LHCN-M2 (cell line): ENCODE measurements at regions not wholly inside any gene's neighbourhood (a gene's known extent, or its start where the extent isn't known, plus 50 kb on each side); places are given as distances from the start of the nearest gene placed in this dataset.
"Not testable (repeated sequence)": the region's sequence is repeated elsewhere in the genome, so short reads cannot be mapped to it uniquely, and the experiment has no call there.

ENCODE experiments used
- DNase-seq: peaks from one replicate; pipeline ENCODE4 v3.0.0-alpha.2; 2012; ENCODE audit warnings: low read depth

DNA sequence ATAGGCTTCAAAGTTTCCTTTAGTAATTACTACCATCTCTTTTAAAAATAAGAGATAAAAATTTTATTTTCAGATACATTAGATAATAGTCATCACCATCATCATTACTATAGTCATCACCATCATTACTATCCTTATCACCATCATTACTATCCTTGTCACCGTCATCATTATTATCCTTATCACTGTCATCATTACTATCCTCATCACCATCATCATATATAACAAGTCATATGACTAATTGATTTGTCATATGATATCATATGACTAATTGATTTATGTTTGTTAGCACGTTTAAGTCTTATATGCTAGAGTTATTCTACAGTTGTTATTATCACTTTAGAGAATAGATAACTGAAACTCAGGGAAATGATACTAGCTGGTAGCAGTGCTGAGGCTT, 382.1 kb upstream of the CDH18 start:
- DNase-seq, result no peak

GRCh38 chr5:20369518-20369885, 381.5 kb upstream of the CDH18 start:
- DNase-seq, result no peak

- DNase-seq, result no peak
Observed at GRCh38 chr5:20368571-20369517, 380.8 kb upstream of the CDH18 start.

GRCh38 chr5:20367178-20367577, 379.2 kb upstream of the CDH18 start:
- no peak for DNase-seq

DNA sequence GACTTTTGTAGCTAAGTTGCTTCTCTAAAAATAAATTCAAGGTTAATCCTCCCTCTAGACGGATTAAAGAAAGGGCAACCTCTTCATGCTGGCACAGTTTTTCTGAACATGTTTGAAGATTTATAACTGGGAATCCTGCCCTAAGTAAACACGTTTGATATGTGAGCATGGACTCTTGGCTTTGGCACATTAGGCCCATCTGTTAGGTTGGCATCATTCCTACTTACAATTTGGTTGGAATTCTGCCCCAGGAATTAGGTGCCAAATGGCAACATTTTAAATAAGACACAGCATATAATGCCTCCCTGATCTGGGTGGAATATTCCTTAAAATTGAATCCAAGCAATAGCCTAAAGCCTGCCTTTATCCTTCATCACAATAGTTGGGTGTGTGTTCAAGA, 372.3 kb upstream of the CDH18 start:
- no peak for DNase-seq

DNA sequence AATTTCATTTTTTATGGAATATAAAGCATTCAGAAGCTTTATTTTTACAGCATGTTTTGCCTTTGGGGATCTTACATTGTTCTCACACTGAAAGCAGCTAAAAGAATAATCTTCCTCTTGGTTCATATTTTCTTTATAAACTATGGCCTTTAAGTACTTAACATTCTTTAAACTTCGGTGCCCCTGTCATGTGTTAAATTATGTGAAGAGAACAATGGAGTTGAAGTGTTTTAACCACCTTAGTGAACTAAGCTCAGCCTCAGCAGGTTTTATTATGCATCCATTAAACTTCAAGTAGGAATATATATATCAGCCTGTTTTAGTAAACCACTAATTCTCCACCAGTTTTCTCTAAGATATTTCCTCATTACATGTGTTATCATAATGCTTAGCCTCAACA, 371.4 kb upstream of the CDH18 start:
- DNase-seq, result no peak

DNA sequence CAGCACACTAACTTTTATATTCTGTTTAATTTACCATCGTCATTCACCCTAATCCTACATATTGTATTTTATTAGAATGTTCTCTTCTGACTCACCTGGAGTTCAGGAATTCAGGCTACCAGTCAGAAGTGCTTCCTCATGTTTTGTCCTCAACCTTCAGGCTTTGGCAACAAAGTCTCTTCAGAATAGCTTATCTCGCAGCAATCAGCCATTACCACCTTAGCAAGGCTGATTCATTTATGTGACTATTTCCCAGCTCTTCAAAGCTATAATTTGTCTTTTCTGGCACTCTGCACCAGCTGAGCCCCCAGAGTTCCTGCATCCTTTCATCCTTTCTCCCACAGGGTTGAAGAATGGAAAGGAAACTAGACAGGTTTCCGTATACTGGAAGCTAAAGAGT, 365.5 kb upstream of the CDH18 start:
- no peak for DNase-seq

GRCh38 chr5:20351849-20352248, 363.8 kb upstream of the CDH18 start:
- DNase-seq, result no peak

DNA sequence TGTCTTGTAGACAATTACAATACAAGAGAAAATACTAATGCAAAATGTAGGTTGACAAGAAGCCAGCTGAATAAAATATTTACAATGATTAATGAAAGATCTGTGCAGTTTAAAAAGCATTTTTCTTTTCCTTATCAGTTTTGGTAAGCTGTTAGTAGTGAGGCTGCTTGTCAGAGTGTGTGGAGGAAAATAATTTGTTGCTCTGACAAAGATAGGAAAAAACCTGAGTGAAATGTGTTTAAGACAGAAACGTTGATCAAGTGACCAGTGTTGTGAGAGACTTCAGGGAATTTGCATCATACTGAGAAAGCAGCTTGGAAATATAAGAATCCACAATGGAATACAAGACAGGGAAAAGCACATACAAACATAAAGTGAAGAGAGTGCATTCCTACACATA, 360.3 kb upstream of the CDH18 start:
- DNase-seq, result no peak

DNA sequence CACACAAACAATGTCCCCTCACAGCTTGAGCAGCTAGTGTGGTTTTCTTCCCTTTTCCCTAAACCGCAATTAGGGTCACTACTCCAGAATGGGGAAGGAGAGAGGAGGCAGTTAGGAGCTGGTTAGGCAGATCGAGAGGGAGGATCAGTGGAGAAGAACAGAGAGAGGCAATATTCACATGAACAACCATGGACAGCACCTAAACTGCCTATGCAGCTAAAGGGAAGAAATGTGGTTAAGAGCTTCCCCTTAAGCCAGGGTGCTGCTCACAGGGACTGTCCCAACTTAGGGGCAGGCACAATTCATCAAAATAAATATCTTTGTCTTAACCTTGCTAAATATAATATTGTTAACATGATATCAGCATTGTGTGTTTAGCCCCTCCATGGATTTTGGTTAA, 359.3 kb upstream of the CDH18 start:
- no peak for DNase-seq

DNA sequence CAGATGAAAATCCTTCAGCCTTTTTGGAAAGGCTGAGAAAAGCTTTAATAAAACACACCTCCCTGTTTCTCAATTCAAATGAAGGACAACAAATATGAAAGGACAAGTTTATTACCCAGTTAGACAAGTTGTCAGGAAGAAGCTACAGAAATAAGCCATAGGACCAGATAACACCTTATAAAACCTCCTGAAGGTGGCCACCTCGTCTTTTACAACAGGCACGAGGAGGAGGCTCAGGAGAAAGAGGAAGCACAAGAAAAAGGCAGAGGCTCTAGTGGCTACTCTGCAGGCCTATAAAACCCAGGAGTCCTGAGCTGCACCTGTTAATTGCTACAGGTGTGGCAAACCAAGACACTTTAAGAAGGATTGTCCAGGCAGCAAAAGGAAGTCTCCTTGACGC, 352.1 kb upstream of the CDH18 start:
- DNase-seq, result no peak

- no peak for DNase-seq
Observed at GRCh38 chr5:20335978-20336377, 348.0 kb upstream of the CDH18 start.

- DNase-seq, result no peak
Observed at GRCh38 chr5:20331826-20332225, 343.8 kb upstream of the CDH18 start.

- DNase-seq, result no peak
Observed at GRCh38 chr5:20323323-20323722, 335.3 kb upstream of the CDH18 start.

DNA sequence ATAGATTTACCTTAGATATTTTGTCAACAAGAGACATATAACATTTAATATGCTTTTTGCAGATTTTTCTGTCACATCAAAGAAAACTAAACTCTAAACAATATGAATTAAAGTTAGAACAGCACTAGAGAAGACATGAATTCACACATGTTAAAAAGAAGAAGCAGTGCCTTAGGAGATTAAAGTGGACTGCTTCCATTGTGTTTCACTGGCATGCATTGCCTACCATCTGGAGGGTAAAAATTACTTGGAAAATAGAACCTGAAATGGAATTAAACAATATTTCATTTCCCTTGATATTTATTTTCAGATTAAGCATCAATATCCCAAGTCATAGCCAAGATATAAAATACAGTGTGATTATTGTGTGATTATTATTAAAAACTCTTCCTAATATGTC, 319.4 kb upstream of the CDH18 start:
- DNase-seq, result no peak

DNA sequence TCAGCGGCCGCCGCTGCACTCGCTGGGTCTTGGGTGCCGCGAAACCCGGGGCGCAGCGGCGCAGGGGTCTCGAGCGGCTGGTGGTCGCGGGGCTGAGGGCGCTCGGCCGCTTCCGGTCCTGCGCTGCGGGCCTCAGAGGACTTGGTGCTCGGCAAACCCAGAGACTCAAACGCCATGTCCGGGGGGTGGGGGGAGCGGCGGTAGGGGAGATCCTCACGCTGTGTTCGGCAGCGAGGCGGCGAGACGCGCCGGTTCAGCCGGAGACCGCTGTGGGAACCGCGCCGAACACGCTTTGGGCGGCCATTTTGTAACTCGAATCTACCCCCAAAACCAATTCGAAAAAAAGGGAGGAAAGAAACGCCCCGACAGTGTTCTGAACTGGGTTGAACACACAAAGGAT, 317.5 kb upstream of the CDH18 start:
- DNase-seq, result no peak

DNA sequence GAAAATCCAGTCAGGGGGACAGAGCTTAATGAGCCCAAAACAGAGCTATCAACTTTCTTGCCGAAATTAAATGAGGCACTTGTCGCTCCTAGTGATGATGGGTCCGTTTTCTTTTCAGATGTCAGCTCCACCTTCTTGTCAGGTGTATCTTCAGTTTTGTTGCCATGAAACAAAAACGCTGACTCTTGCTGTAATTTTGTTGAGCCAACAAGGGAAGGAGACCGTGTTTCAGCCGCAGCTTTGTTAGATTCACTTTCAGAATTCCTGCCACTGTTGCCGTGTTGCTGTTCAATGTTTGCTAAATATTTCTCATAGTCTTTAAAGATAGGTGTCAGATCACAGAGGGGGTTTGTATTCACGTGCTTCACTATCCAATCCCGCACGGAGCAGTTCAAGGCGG, 316.6 kb upstream of the CDH18 start:
- DNase-seq, result not testable (repeated sequence)

DNA sequence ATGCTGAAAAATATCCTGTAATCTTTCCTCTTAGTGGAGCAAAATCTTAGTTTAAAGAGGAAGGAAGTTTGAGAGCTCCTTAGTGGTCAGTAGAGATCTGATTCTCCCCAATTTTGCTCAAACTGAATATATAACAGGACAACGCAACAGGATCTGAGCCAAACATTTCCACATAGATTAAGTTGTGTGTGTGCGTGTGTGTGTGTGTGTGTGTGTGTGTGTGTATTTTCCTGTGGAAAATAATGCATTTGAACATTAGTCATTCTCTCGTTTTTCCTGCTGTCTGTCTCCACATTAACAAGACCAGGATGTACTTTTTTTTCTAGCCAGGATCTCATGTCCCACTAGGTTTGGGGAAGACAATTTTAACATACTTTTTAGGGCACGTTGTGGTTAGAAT, 312.1 kb upstream of the CDH18 start:
- DNase-seq, result no peak

GRCh38 chr5:20294696-20295095, 306.7 kb upstream of the CDH18 start:
- no peak for DNase-seq

DNA sequence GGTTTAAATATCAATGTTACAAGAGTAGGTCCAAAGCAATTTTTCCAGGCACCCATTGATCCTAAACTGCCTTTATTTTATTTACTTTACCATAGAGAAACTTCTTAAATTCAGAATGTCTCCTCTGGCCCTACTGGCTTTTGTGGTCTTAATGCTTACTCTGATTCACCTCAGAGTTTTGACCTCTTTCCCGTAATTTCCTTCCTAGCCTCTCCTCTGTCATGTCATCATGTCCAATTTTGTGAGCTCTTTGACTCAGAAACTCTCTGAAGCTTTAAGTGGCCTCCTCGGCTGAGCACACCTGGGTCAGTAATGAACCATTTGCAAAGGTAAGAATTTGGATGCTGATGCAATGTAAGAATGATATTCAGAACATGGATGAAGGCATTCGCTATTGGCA, 303.8 kb upstream of the CDH18 start:
- no peak for DNase-seq

DNA sequence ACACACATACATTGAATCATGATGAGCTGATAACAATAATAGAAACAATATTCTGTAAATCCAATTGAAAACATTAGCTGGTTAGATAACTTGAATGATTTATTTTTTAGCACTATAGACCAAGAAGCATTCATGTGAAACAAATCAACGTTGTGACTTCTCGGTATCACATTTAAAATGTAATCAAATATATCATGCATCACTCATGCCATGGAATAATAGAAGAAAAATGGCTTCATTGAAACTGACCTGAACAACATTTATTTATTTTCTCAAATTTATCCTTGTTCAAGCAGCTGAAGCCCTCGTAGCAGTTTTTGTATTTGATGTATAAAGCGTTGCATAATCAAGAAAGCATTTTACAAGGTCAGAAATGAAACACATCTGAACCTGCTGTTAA, 299.6 kb upstream of the CDH18 start:
- DNase-seq, result no peak

GRCh38 chr5:20286512-20286911, 298.5 kb upstream of the CDH18 start:
- peak; percentile 77 for DNase-seq

DNA sequence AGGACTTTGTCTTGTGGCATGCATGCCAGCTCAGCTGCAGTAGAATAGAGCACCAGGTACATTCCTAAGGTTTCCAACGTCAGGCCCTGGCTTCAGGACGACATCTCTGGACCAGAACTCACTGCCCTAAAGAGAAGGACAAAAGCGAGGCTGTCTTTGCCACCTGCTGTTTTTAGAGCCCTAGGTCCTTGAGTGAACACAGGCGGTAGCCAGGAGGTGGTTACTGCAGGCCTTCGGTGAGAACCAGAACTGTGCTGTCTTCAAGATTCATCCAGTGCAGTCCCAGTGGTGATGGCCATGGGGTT, 288.9 kb upstream of the CDH18 start:
- DNase-seq, result no peak
